HG02973 (cell line): ENCODE measurements at regions not wholly inside any gene's neighbourhood (a gene's known extent, or its start where the extent isn't known, plus 50 kb on each side); places are given as distances from the start of the nearest gene placed in this dataset.

ENCODE experiments used
- ATAC-seq: cut with Tn5 transposase; IDR thresholded peaks from one replicate; pipeline ENCODE4 v1.9.1; 2021; ENCODE audit warnings: moderate library complexity; ENCODE audit not compliant: unreplicated experiment

- ATAC-seq, result no peak
Measured at GRCh38 chr7:41910940-41911600, 208.2 kb upstream of the INHBA start.

GRCh38 chr7:41907444-41907843 lies 204.6 kb upstream of the INHBA start:
- ATAC-seq, result no peak

GRCh38 chr7:41900532-41900931 lies 197.6 kb upstream of the INHBA start:
- no peak for ATAC-seq

GRCh38 chr7:41899823-41900433 lies 197.0 kb upstream of the INHBA start:
- ATAC-seq, result no peak

- no peak for ATAC-seq
Measured at GRCh38 chr7:41893656-41894055, 190.8 kb upstream of the INHBA start.

GRCh38 chr7:41892356-41893100 lies 189.6 kb upstream of the INHBA start:
- ATAC-seq, result no peak

- ATAC-seq, result no peak
Measured at GRCh38 chr7:41891950-41892349, 189.1 kb upstream of the INHBA start.

GRCh38 chr7:41890631-41891274 lies 187.9 kb upstream of the INHBA start:
- ATAC-seq, result no peak

- ATAC-seq, result peak; percentile 8
Measured at GRCh38 chr7:41889472-41889871, 186.6 kb upstream of the INHBA start.

GRCh38 chr7:41889040-41889439 lies 186.2 kb upstream of the INHBA start:
- ATAC-seq, result peak; percentile 50

GRCh38 chr7:41887416-41887815 lies 184.5 kb upstream of the INHBA start:
- no peak for ATAC-seq

GRCh38 chr7:41886901-41887311 lies 184.0 kb upstream of the INHBA start:
- ATAC-seq, result no peak

- ATAC-seq, result no peak
Measured at GRCh38 chr7:41886262-41886900, 183.5 kb upstream of the INHBA start.

GRCh38 chr7:41885748-41886147 lies 182.9 kb upstream of the INHBA start:
- ATAC-seq, result no peak

- no peak for ATAC-seq
Measured at GRCh38 chr7:41885078-41885477, 182.2 kb upstream of the INHBA start.

GRCh38 chr7:41882745-41883420 lies 180.0 kb upstream of the INHBA start:
- ATAC-seq, result peak; percentile 32

- peak; percentile 13 for ATAC-seq
Measured at GRCh38 chr7:41882256-41882655, 179.4 kb upstream of the INHBA start.

- peak; percentile 93 for ATAC-seq
Measured at GRCh38 chr7:41881331-41882130, 178.6 kb upstream of the INHBA start.

GRCh38 chr7:41880107-41880506 lies 177.2 kb upstream of the INHBA start:
- ATAC-seq, result no peak

GRCh38 chr7:41879403-41879802 lies 176.5 kb upstream of the INHBA start:
- no peak for ATAC-seq
